OCI-LY1 (cell line): ENCODE measurements at regions not wholly inside any gene's neighbourhood (a gene's known extent, or its start where the extent isn't known, plus 50 kb on each side); places are given as distances from the start of the nearest gene placed in this dataset.

Source experiments
- H2AFZ ChIP-seq: fragments of 200-600 bp; sonication (generic), shearing (Covaris generic); 2 replicates; pipeline ENCODE4 v1.6.0; 2014; ENCODE audit warnings: antibody characterized with exemption, mild to moderate bottlenecking, low read length
- H3F3A ChIP-seq: fragments of 200-600 bp; sonication (generic), shearing (Covaris generic); 2 replicates; pipeline ENCODE4 v1.6.0; 2014; ENCODE audit warnings: mild to moderate bottlenecking, antibody characterized with exemption, low read length, moderate library complexity; ENCODE audit not compliant: insufficient read depth
- H3K27ac ChIP-seq: fragments of 200-600 bp; sonication (generic); 2 replicates; pipeline ENCODE4 v1.5.1; 2014; ENCODE audit warnings: low read length, mixed run types, mild to moderate bottlenecking, low read depth; ENCODE audit not compliant: poor library complexity, severe bottlenecking
- H3K27me3 ChIP-seq: fragments of 200-600 bp; sonication (generic); 2 replicates; pipeline ENCODE4 v1.6.0; 2014; ENCODE audit warnings: antibody characterized with exemption, mild to moderate bottlenecking, low read length, moderate library complexity; ENCODE audit not compliant: insufficient read depth
- H3K36me3 ChIP-seq: fragments of 200-600 bp; sonication (generic); 2 replicates; pipeline ENCODE4 v1.6.1; 2014; ENCODE audit warnings: mild to moderate bottlenecking, antibody characterized with exemption, low read length, moderate library complexity, mixed read lengths; ENCODE audit not compliant: insufficient read depth
- H3K4me1 ChIP-seq: fragments of 200-600 bp; sonication (generic); 2 replicates; pipeline ENCODE4 v1.5.1; 2014; ENCODE audit warnings: mild to moderate bottlenecking, low read length, moderate library complexity; ENCODE audit not compliant: insufficient read depth, severe bottlenecking
- H3K4me2 ChIP-seq: fragments of 200-600 bp; sonication (generic), shearing (Covaris generic); 2 replicates; pipeline ENCODE4 v1.6.1; 2014; ENCODE audit warnings: low read length
- H3K4me3 ChIP-seq: fragments of 200-600 bp; sonication (generic); 2 replicates; pipeline ENCODE4 v1.5.1; 2014; ENCODE audit warnings: low read length, low read depth, mild to moderate bottlenecking, mixed read lengths; ENCODE audit not compliant: poor library complexity, severe bottlenecking
- H3K79me2 ChIP-seq: fragments of 200-600 bp; shearing (Covaris generic); 2 replicates; pipeline ENCODE4 v1.6.1; 2016; ENCODE audit warnings: mixed run types, low read length, mixed read lengths; ENCODE audit not compliant: insufficient read depth
- H3K9ac ChIP-seq: fragments of 200-600 bp; sonication (generic), shearing (Covaris generic); 2 replicates; pipeline ENCODE4 v1.6.1; 2014; ENCODE audit warnings: mild to moderate bottlenecking, low read length, mixed read lengths
- H3K9me2 ChIP-seq: fragments of 200-600 bp; sonication (generic), shearing (Covaris generic); 2 replicates; pipeline ENCODE4 v1.6.1; 2014; ENCODE audit warnings: low read depth, mild to moderate bottlenecking, low read length, mixed read lengths
- H3K9me3 ChIP-seq: fragments of 200-600 bp; shearing (Covaris generic); 2 replicates; pipeline ENCODE4 v1.6.1; 2014; ENCODE audit warnings: low read length, mixed read lengths
- H4K20me1 ChIP-seq: fragments of 200-600 bp; sonication (generic), shearing (Covaris generic); 2 replicates; pipeline ENCODE4 v1.6.0; 2016; ENCODE audit warnings: mild to moderate bottlenecking, low read length; ENCODE audit not compliant: insufficient read depth
- EZH2 ChIP-seq: fragments of 200-600 bp; sonication (generic), shearing (Covaris generic); IDR thresholded peaks from 2 replicates; pipeline ENCODE4 v1.8.0; 2017; ENCODE audit warnings: borderline replicate concordance, mixed run types, mild to moderate bottlenecking, antibody characterized with exemption, low read length, moderate library complexity, mixed read lengths
- TF ChIP-seq, protein P1 (sequence below): fragments of 200-600 bp; sonication (generic), shearing (Covaris generic); IDR thresholded peaks from 2 replicates; pipeline ENCODE4 v1.5.1; 2017; ENCODE audit warnings: mild to moderate bottlenecking, antibody characterized with exemption, low read length, moderate library complexity, mixed read lengths

DNA sequence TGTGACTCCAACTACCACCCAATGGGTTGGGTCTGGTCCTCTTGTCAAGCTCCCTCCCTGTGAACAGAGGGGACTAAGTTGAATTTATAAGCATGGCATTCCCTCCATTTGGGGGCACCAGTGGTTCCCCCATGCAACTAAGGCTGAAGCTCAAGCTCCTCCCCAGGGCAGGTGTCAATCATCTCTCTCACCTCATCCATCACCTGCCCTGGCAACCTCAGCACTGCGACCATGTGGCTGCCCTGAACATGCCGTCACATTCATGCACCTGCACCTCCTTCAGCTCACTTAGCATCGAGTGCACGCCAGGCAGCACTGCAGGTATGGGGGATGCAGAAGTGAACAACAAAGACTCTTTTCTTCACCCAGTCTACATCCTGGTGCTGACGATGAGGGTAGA lies 799.3 kb downstream of the TBC1D22A start:
- no peaks in the 10 kb centered on the region for H3K36me3 ChIP-seq
- H3K9ac ChIP-seq: no peak overlapping the region
- no peaks in the 10 kb centered on the region for H3K79me2 ChIP-seq
- H4K20me1 ChIP-seq: no peaks in the 10 kb centered on the region
- H3K9me2 ChIP-seq: no peaks in the 10 kb centered on the region
- no peaks in the 10 kb centered on the region for H3K9me3 ChIP-seq
- no peaks in the 10 kb centered on the region for H3K4me1 ChIP-seq
- no peaks in the 10 kb centered on the region for H3F3A ChIP-seq
- no peak overlapping the region for H2AFZ ChIP-seq
- H3K4me2 ChIP-seq: no peak overlapping the region
- H3K4me3 ChIP-seq: no peak overlapping the region
- H3K27me3 ChIP-seq: no peaks in the 10 kb centered on the region
- no peak overlapping the region for H3K27ac ChIP-seq
- TF ChIP-seq EZH2: no peak
- TF ChIP-seq, protein P1, sequence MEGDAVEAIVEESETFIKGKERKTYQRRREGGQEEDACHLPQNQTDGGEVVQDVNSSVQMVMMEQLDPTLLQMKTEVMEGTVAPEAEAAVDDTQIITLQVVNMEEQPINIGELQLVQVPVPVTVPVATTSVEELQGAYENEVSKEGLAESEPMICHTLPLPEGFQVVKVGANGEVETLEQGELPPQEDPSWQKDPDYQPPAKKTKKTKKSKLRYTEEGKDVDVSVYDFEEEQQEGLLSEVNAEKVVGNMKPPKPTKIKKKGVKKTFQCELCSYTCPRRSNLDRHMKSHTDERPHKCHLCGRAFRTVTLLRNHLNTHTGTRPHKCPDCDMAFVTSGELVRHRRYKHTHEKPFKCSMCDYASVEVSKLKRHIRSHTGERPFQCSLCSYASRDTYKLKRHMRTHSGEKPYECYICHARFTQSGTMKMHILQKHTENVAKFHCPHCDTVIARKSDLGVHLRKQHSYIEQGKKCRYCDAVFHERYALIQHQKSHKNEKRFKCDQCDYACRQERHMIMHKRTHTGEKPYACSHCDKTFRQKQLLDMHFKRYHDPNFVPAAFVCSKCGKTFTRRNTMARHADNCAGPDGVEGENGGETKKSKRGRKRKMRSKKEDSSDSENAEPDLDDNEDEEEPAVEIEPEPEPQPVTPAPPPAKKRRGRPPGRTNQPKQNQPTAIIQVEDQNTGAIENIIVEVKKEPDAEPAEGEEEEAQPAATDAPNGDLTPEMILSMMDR: no peak

DNA sequence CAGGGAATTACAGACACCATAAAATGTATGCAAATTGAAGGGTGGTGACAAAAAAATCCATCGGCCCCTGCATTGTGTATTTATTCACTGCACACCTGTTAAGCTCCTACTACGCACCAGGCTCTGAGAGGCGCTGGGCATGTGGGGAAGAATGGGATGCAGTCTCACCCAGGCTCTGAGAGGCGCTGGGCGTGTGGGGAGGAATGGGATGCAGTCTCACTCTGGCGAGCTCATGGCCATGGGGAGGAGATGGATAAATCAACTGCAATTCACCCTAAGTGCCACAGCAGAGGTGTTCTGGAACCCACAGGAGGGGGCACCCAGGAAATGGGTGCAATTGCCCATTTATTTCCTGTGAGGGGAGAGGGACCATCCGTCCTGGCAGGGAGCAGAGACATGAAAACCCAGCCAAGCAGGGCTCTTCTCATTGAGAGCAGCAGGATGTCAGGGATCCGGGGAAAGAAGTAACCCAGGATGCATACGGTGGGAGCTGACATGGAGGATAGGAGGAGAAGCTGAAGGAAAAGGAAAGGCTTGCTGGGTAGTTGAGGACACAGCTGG lies 798.7 kb downstream of the TBC1D22A start:
- Histone ChIP-seq H3K27ac (no peak overlapping the region), H3K4me3 (no peak overlapping the region), H3K9ac (no peak overlapping the region), H3K79me2 (no peaks in the 10 kb centered on the region), H3K9me2 (no peaks in the 10 kb centered on the region), H3F3A (no peaks in the 10 kb centered on the region), H3K4me1 (no peaks in the 10 kb centered on the region), H4K20me1 (no peaks in the 10 kb centered on the region), H3K9me3 (no peaks in the 10 kb centered on the region), H3K27me3 (no peaks in the 10 kb centered on the region), H3K36me3 (no peaks in the 10 kb centered on the region), H3K4me2 (no peak overlapping the region), H2AFZ (no peak overlapping the region)
- no peak for TF ChIP-seq EZH2
- TF ChIP-seq, protein P1: no peak

DNA sequence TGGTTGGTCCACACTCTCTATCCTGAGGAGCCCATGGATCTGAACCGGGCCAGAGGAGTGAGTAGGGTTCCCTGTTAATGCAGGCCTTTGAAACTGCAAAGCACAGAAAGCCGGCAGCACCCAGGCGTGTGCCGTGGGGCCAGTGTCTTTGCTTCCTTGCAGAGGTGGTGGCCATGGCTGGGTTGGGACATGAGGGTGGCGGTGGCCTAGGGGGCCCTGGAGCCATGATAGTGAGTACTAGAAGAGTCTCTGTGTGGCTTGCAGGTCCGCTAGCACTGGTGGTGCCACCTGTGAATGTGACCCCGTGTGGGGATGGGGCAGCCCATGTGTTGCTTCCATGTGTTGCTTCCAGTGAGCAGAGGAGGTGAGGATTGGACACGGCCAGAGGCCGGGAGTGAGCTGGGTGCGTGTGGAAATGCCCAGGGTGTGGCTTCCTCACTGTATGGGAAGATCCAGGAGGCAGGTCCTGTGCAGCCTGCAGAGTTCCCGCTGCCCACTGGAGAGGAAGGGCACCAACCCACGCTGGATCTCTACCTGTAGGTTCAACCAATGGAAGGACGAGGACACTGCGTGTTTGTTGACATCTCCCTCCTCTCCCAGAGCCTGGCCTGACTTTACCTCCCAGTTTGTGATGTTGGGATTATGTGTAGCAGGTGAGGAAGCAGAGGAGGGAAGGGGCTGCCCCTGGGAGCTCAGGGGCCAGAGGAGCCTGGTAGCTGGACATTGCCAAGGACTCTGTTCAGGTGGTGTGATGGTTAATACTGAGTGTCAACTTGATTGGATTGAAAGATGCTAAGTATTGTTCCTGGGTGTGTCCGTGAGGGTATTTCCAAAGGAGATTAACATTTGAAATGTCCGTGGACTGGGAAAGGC lies 796.6 kb downstream of the TBC1D22A start:
- H4K20me1 ChIP-seq: no peaks in the 10 kb centered on the region
- TF ChIP-seq, protein P1: no peak
- no peaks in the 10 kb centered on the region for H3F3A ChIP-seq
- H3K36me3 ChIP-seq: no peaks in the 10 kb centered on the region
- no peaks in the 10 kb centered on the region for H3K9me3 ChIP-seq
- H3K79me2 ChIP-seq: no peaks in the 10 kb centered on the region
- H3K4me1 ChIP-seq: no peaks in the 10 kb centered on the region
- no peak overlapping the region for H3K9ac ChIP-seq
- H2AFZ ChIP-seq: no peak overlapping the region
- no peaks in the 10 kb centered on the region for H3K27me3 ChIP-seq
- H3K4me3 ChIP-seq: no peak overlapping the region
- H3K27ac ChIP-seq: no peak overlapping the region
- H3K4me2 ChIP-seq: no peak overlapping the region
- no peaks in the 10 kb centered on the region for H3K9me2 ChIP-seq
